ENCODE measurements at regions not wholly inside any gene's neighbourhood (a gene's known extent, or its start where the extent isn't known, plus 50 kb on each side); places are given as distances from the start of the nearest gene placed in this dataset.
A peak's percentile ranks its signal among the peaks of the same experiment; 100 is the strongest.

- H3K27ac Mint-ChIP-seq (ENCODE audit: low read depth, unreplicated experiment) = no peak overlapping the region
- CTCF ChIA-PET = interaction anchor here (0.5 to 1.0 kb wide), 2 partner anchors 10 to 86 kb away, joined by 3 to 4 read pairs; no protein-coding TSS in a partner anchor
- H3K4me3 Mint-ChIP-seq (ENCODE audit: unreplicated experiment) = no peak overlapping the region
These were observed 294.3 kb upstream of the MGAT4C start for GRCh38 chr12:86550218-86551145.

GRCh38 chr12:86543716-86544115 lies 287.5 kb upstream of the MGAT4C start:
- H3K4me3 Mint-ChIP-seq (ENCODE audit: unreplicated experiment) = no peak overlapping the region
- CTCF ChIA-PET = interaction anchor here (1.2 kb wide), 1 partner anchor 9 kb away, joined by 3 read pairs; no protein-coding TSS in a partner anchor
- H3K4me1 Mint-ChIP-seq (ENCODE audit: insufficient read depth, unreplicated experiment) = no peaks in the 10 kb centered on the region
- no peak overlapping the region for H3K27ac Mint-ChIP-seq (ENCODE audit: low read depth, unreplicated experiment)
- intact Hi-C loops (cut with micrococcal nuclease) = no loop called here
- no peaks in the 10 kb centered on the region for H3K36me3 Mint-ChIP-seq (ENCODE audit: insufficient read depth, unreplicated experiment)
- no TSS peak for BruUV-seq (replicated peaks)
- POLR2A ChIA-PET = no interaction called here
- H3K27me3 Mint-ChIP-seq (ENCODE audit: insufficient read depth, unreplicated experiment) = no peaks in the 10 kb centered on the region
- H3K9me3 Mint-ChIP-seq (ENCODE audit: unreplicated experiment) = no peaks in the 10 kb centered on the region
- no peak for TF ChIP-seq CTCF (IDR thresholded peaks at IDR 0.05; ENCODE audit: unreplicated experiment)
- DNase-seq (ENCODE audit: unreplicated experiment) = no peak

More at GRCh38 chr12:86550218-86551145, 294.3 kb upstream of the MGAT4C start:
- no peaks in the 10 kb centered on the region for H3K27me3 Mint-ChIP-seq (ENCODE audit: insufficient read depth, unreplicated experiment)
- H3K36me3 Mint-ChIP-seq (ENCODE audit: insufficient read depth, unreplicated experiment) = no peaks in the 10 kb centered on the region
- H3K4me1 Mint-ChIP-seq (ENCODE audit: insufficient read depth, unreplicated experiment) = no peaks in the 10 kb centered on the region
- DNase-seq (ENCODE audit: unreplicated experiment) = no peak
- POLR2A ChIA-PET = no interaction called here
- no peaks in the 10 kb centered on the region for H3K9me3 Mint-ChIP-seq (ENCODE audit: unreplicated experiment)
- no TSS peak for BruUV-seq (replicated peaks)
- TF ChIP-seq CTCF (IDR thresholded peaks at IDR 0.05; ENCODE audit: unreplicated experiment) = no peak
- intact Hi-C loops (cut with micrococcal nuclease) = no loop called here

GRCh38 chr12:86530996-86531655 lies 274.9 kb upstream of the MGAT4C start:
- Mint-ChIP-seq H3K4me3 (ENCODE audit: unreplicated experiment) (no peak overlapping the region), H3K4me1 (ENCODE audit: insufficient read depth, unreplicated experiment) (no peaks in the 10 kb centered on the region), H3K9me3 (ENCODE audit: unreplicated experiment) (no peaks in the 10 kb centered on the region), H3K27me3 (ENCODE audit: insufficient read depth, unreplicated experiment) (no peaks in the 10 kb centered on the region), H3K36me3 (ENCODE audit: insufficient read depth, unreplicated experiment) (no peaks in the 10 kb centered on the region), H3K27ac (ENCODE audit: low read depth, unreplicated experiment) (no peak overlapping the region)
- TF ChIP-seq CTCF (IDR thresholded peaks at IDR 0.05; ENCODE audit: unreplicated experiment) = no peak
- intact Hi-C loops (cut with micrococcal nuclease) = no loop called here
- DNase-seq (ENCODE audit: unreplicated experiment) = peak; percentile 46
- ChIA-PET POLR2A (no interaction called here), CTCF (no interaction called here)
- no TSS peak for BruUV-seq (replicated peaks)

- H3K9me3 Mint-ChIP-seq (ENCODE audit: unreplicated experiment) = peaks cover 21% of the 10 kb centered on the region
- no peaks in the 10 kb centered on the region for H3K27me3 Mint-ChIP-seq (ENCODE audit: insufficient read depth, unreplicated experiment)
- H3K27ac Mint-ChIP-seq (ENCODE audit: low read depth, unreplicated experiment) = no peak overlapping the region
- DNase-seq (ENCODE audit: unreplicated experiment) = no peak
- CTCF ChIA-PET = no interaction called here
- no peak overlapping the region for H3K4me3 Mint-ChIP-seq (ENCODE audit: unreplicated experiment)
- no TSS peak for BruUV-seq (replicated peaks)
- no peaks in the 10 kb centered on the region for H3K36me3 Mint-ChIP-seq (ENCODE audit: insufficient read depth, unreplicated experiment)
- POLR2A ChIA-PET = no interaction called here
- no peak for TF ChIP-seq CTCF (IDR thresholded peaks at IDR 0.05; ENCODE audit: unreplicated experiment)
- no peaks in the 10 kb centered on the region for H3K4me1 Mint-ChIP-seq (ENCODE audit: insufficient read depth, unreplicated experiment)
- intact Hi-C loops (cut with micrococcal nuclease) = no loop called here
These were observed 269.9 kb upstream of the MGAT4C start for GRCh38 chr12:86526060-86526595.
